H9 (cell line): ENCODE measurements at regions not wholly inside any gene's neighbourhood (a gene's known extent, or its start where the extent isn't known, plus 50 kb on each side); places are given as distances from the start of the nearest gene placed in this dataset.

Source experiments
- DNase-seq: peaks from one replicate; pipeline ENCODE4 v3.0.0-alpha.2; 2017
- H2AFZ ChIP-seq: one replicate; pipeline ENCODE4 v1.6.1; 2013; ENCODE audit warnings: mild to moderate bottlenecking, low read length, control low read depth, moderate library complexity
- H2AK5ac ChIP-seq: 2 replicates; pipeline ENCODE4 v1.6.1; 2013; ENCODE audit warnings: low read length, control low read depth, mixed read lengths; ENCODE audit not compliant: insufficient read length
- H2BK120ac ChIP-seq: one replicate; pipeline ENCODE4 v1.6.1; 2013; ENCODE audit warnings: low read depth, mild to moderate bottlenecking, low read length, control low read depth, inconsistent platforms; ENCODE audit not compliant: poor library complexity, severe bottlenecking
- H2BK12ac ChIP-seq: 2 replicates; pipeline ENCODE4 v1.6.1; 2013; ENCODE audit warnings: low read length, control low read depth, mixed read lengths, low read depth; ENCODE audit not compliant: insufficient read length
- H2BK15ac ChIP-seq: 2 replicates; pipeline ENCODE4 v1.6.1; 2013; ENCODE audit warnings: low read depth, low read length, control low read depth
- H2BK20ac ChIP-seq: one replicate; pipeline ENCODE4 v1.6.1; 2013; ENCODE audit warnings: low read depth, mild to moderate bottlenecking, low read length, control low read depth, inconsistent platforms; ENCODE audit not compliant: poor library complexity, severe bottlenecking
- H2BK5ac ChIP-seq: 2 replicates; pipeline ENCODE4 v1.6.1; 2013; ENCODE audit warnings: low read length, control low read depth, mixed read lengths; ENCODE audit not compliant: insufficient read length
- H3K14ac ChIP-seq: 2 replicates; pipeline ENCODE4 v1.6.1; 2013; ENCODE audit warnings: low read length, control low read depth; ENCODE audit not compliant: insufficient read depth
- H3K18ac ChIP-seq: 2 replicates; pipeline ENCODE4 v1.6.1; 2013; ENCODE audit warnings: low read depth, mild to moderate bottlenecking, mixed read lengths, low read length, control low read depth; ENCODE audit not compliant: insufficient read length
- H3K23ac ChIP-seq: 2 replicates; pipeline ENCODE4 v1.6.1; 2013; ENCODE audit warnings: low read length, control low read depth, mixed read lengths, low read depth; ENCODE audit not compliant: insufficient read length
- H3K23me2 ChIP-seq: 2 replicates; pipeline ENCODE4 v1.6.1; 2013; ENCODE audit warnings: low read depth, mild to moderate bottlenecking, mixed read lengths, low read length, control low read depth; ENCODE audit not compliant: insufficient read length, poor library complexity, severe bottlenecking
- H3K27ac ChIP-seq: 2 replicates; pipeline ENCODE4 v1.5.1; 2013; ENCODE audit warnings: low read length, control low read depth, mixed read lengths, low read depth; ENCODE audit not compliant: insufficient read length
- H3K27me3 ChIP-seq: 2 replicates; pipeline ENCODE4 v1.6.1; 2013; ENCODE audit warnings: low read length, control low read depth, inconsistent platforms; ENCODE audit not compliant: insufficient read depth
- H3K4ac ChIP-seq: 2 replicates; pipeline ENCODE4 v1.6.1; 2013; ENCODE audit warnings: low read depth, mild to moderate bottlenecking, control low read depth, inconsistent platforms, low read length, moderate library complexity
- H3K4me1 ChIP-seq: 2 replicates; pipeline ENCODE4 v1.6.1; 2013; ENCODE audit warnings: low read length, control low read depth, inconsistent platforms; ENCODE audit not compliant: insufficient read depth
- H3K4me2 ChIP-seq: 2 replicates; pipeline ENCODE4 v1.6.1; 2013; ENCODE audit warnings: low read length, control low read depth, mixed read lengths; ENCODE audit not compliant: insufficient read length, insufficient read depth
- H3K56ac ChIP-seq: 2 replicates; pipeline ENCODE4 v1.6.1; 2013; ENCODE audit warnings: low read depth, mild to moderate bottlenecking, mixed read lengths, low read length, control low read depth; ENCODE audit not compliant: insufficient read length
- H3K79me1 ChIP-seq: 2 replicates; pipeline ENCODE4 v1.6.1; 2013; ENCODE audit warnings: low read depth, mild to moderate bottlenecking, moderate library complexity, low read length, control low read depth, inconsistent platforms; ENCODE audit not compliant: insufficient read depth, poor library complexity, severe bottlenecking
- H3K79me2 ChIP-seq: 2 replicates; pipeline ENCODE4 v1.6.1; 2013; ENCODE audit warnings: low read length, control low read depth, inconsistent platforms; ENCODE audit not compliant: insufficient read depth
- H3K9ac ChIP-seq: 2 replicates; pipeline ENCODE4 v1.6.1; 2013; ENCODE audit warnings: low read length, control low read depth, mixed read lengths; ENCODE audit not compliant: insufficient read length; ENCODE audit errors: extremely low read depth
- H3K9me3 ChIP-seq: one replicate; pipeline ENCODE4 v1.6.1; 2013; ENCODE audit warnings: low read depth, low read length, inconsistent platforms; ENCODE audit not compliant: control insufficient read depth
- H3T11ph ChIP-seq: one replicate; pipeline ENCODE4 v1.6.1; 2013; ENCODE audit warnings: mild to moderate bottlenecking, low read length, control low read depth, inconsistent platforms
- H4K20me1 ChIP-seq: one replicate; pipeline ENCODE4 v1.6.1; 2013; ENCODE audit not compliant: control insufficient read depth, insufficient read length, insufficient read depth
- H4K5ac ChIP-seq: 2 replicates; pipeline ENCODE4 v1.6.1; 2013; ENCODE audit warnings: low read depth, mild to moderate bottlenecking, mixed read lengths, low read length, control low read depth; ENCODE audit not compliant: insufficient read length
- H4K8ac ChIP-seq: replicated peaks from 2 replicates; pipeline ENCODE4 v1.6.1; 2013; ENCODE audit warnings: low read length, control low read depth, mixed read lengths, low read depth; ENCODE audit not compliant: insufficient read length
- H4K91ac ChIP-seq: 2 replicates; pipeline ENCODE4 v1.6.1; 2013; ENCODE audit warnings: low read depth, mild to moderate bottlenecking, moderate library complexity, mixed read lengths, low read length, control low read depth; ENCODE audit not compliant: insufficient read length
- H3K27ac Mint-ChIP-seq, 3 experiments: 2 replicates in 2 of 3; 3 replicates in 1 of 3; pipeline ENCODE4 v1.8.0; 2020 to 2021; ENCODE audit warnings: mixed read lengths in 3 of 3, mild to moderate bottlenecking in 1 of 3, moderate library complexity in 1 of 3
- H3K27me3 Mint-ChIP-seq: 2 replicates; pipeline ENCODE4 v1.8.0; 2021; ENCODE audit warnings: low read depth, mild to moderate bottlenecking, moderate library complexity, mixed read lengths
- H3K36me3 Mint-ChIP-seq, 3 experiments: 2 replicates in 2 of 3; 3 replicates in 1 of 3; pipeline ENCODE4 v1.8.0; 2020 to 2021; ENCODE audit warnings: low read depth in 3 of 3, mixed read lengths in 3 of 3; ENCODE audit not compliant: insufficient read depth in 1 of 3
- H3K4me1 Mint-ChIP-seq, 2 experiments: 2 replicates each; pipeline ENCODE4 v1.8.0; 2020; ENCODE audit warnings: mixed read lengths in 2 of 2
- H3K4me3 Mint-ChIP-seq, 2 experiments: 2 replicates in 1 of 2; 3 replicates in 1 of 2; pipeline ENCODE4 v1.8.0; 2020 to 2021; ENCODE audit warnings: mild to moderate bottlenecking in 2 of 2, mixed read lengths in 2 of 2, moderate library complexity in 1 of 2
- H3K9me3 Mint-ChIP-seq, 2 experiments: 2 replicates in 1 of 2; 3 replicates in 1 of 2; pipeline ENCODE4 v1.8.0; 2020; ENCODE audit warnings: mild to moderate bottlenecking in 2 of 2, mixed read lengths in 2 of 2, moderate library complexity in 1 of 2
- CTCF ChIP-seq: fragments of 200-600 bp; sonication (generic); conservative IDR thresholded peaks from 3 replicates; pipeline ENCODE4 v1.8.0; 2021; ENCODE audit warnings: antibody characterized with exemption, mild to moderate bottlenecking
- WGBS: extraction: QIAGEN DNeasy Blood & Tissue Kit; methylation state at CpG from one replicate; pipeline ENCODE4 v1.1.7; 2013; ENCODE audit warnings: missing lambda C conversion rate, low lambda C conversion rate, mixed read lengths; ENCODE audit not compliant: insufficient read length; ENCODE audit errors: extremely low coverage; 5-methylcytosine and 5-hydroxymethylcytosine counted together

- Histone ChIP-seq H2AK5ac (no peak overlapping the region), H2AFZ (no peak overlapping the region), H3K14ac (no peak overlapping the region), H3K4me1 (no peaks in the 10 kb centered on the region), H3K79me1 (no peaks in the 10 kb centered on the region), H2BK20ac (no peak overlapping the region), H3K4ac (no peak overlapping the region), H3T11ph (no peak overlapping the region), H3K9me3 (no peaks in the 10 kb centered on the region), H3K56ac (no peak overlapping the region), H3K27ac (no peak overlapping the region), H2BK15ac (no peak overlapping the region), H3K79me2 (no peaks in the 10 kb centered on the region), H2BK12ac (no peak overlapping the region), H3K27me3 (no peaks in the 10 kb centered on the region), H2BK5ac (no peak overlapping the region), H4K20me1 (no peaks in the 10 kb centered on the region), H4K5ac (no peak overlapping the region), H3K18ac (no peak overlapping the region), H4K8ac (no peak overlapping the region), H2BK120ac (no peak overlapping the region), H3K23me2 (no peaks in the 10 kb centered on the region), H3K9ac (no peak overlapping the region), H3K4me2 (no peak overlapping the region), H3K23ac (no peak overlapping the region), H4K91ac (no peak overlapping the region)
- H3K27me3 Mint-ChIP-seq: no peaks in the 10 kb centered on the region
- no peak overlapping the region for H3K4me3 Mint-ChIP-seq
- H3K4me1 Mint-ChIP-seq: peaks cover 0 to 3% of the 10 kb centered on the region in 2 experiments; a peak in 2 of 4 replicates
- no CpG with 5 or more reads among the region's 2 CpGs for WGBS
- H3K27ac Mint-ChIP-seq: no peak overlapping the region
- no peak for TF ChIP-seq CTCF
- no peak for DNase-seq
- peaks cover 0 to 26% (median 6%) of the 10 kb centered on the region in 3 experiments; a peak in 4 of 7 replicates for H3K36me3 Mint-ChIP-seq
- peaks cover 22 to 26% of the 10 kb centered on the region in 2 experiments for H3K9me3 Mint-ChIP-seq
Observed at GRCh38 chr18:1056404-1056803, 151.7 kb downstream of the ADCYAP1 start.
